ENCODE measurements at regions not wholly inside any gene's neighbourhood (a gene's known extent, or its start where the extent isn't known, plus 50 kb on each side); places are given as distances from the start of the nearest gene placed in this dataset.

DNA sequence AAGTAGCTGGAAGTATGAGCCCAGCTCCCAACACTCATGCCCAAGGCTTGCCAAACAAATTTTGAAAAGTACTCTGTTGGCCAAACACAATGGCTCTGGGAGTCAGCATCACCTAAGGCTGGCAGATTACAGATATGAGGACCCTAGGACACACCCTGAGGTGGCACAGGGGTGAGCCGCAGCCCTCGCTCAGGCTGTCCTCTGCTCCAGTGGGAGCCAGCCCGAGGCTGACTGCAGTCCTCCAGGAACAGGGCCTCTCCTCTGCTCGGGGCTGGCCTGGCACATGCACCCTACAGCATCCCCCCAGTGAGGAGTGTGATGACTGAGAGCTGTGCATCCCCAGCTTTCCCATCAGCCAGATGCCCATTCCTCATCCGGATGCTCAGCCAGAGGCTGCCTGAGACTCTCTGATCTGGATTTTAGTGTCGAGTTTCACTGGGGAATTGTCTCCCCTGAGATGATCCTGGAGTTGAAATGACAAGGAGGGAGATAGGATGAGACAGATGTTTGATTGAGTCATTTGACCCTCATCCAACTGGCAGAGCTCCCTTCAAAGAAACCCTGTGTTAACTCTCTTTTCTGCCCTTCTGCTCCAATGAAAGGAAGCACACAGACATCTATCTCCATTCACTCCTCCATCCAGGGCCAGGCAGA is 269.3 kb upstream of the NCKAP5 start:
- no peak for TF ChIP-seq POLR2A (IDR thresholded peaks at IDR 0.05)
- TF ChIP-seq, protein P1, sequence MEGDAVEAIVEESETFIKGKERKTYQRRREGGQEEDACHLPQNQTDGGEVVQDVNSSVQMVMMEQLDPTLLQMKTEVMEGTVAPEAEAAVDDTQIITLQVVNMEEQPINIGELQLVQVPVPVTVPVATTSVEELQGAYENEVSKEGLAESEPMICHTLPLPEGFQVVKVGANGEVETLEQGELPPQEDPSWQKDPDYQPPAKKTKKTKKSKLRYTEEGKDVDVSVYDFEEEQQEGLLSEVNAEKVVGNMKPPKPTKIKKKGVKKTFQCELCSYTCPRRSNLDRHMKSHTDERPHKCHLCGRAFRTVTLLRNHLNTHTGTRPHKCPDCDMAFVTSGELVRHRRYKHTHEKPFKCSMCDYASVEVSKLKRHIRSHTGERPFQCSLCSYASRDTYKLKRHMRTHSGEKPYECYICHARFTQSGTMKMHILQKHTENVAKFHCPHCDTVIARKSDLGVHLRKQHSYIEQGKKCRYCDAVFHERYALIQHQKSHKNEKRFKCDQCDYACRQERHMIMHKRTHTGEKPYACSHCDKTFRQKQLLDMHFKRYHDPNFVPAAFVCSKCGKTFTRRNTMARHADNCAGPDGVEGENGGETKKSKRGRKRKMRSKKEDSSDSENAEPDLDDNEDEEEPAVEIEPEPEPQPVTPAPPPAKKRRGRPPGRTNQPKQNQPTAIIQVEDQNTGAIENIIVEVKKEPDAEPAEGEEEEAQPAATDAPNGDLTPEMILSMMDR (IDR thresholded peaks at IDR 0.05), result no peak
